Suprapubic skin (tissue), 4 donors: ENCODE measurements at regions not wholly inside any gene's neighbourhood (a gene's known extent, or its start where the extent isn't known, plus 50 kb on each side); places are given as distances from the start of the nearest gene placed in this dataset.

Experiments used
- CTCF ChIP-seq, 2 donors: fragments of 200-600 bp in 1 of 2; fragments of 450-650 bp in 1 of 2; sonication (generic) in 1 of 2; IDR thresholded peaks; one replicate each; pipeline ENCODE4 v1.5.1; 2016 to 2019; ENCODE audit warnings: antibody characterized with exemption in 2 of 2, mild to moderate bottlenecking in 1 of 2, moderate library complexity in 1 of 2
- EP300 ChIP-seq: sonication (generic); formaldehyde crosslinking; IDR thresholded peaks from one replicate; pipeline ENCODE4 v1.6.1; 2017; ENCODE audit warnings: antibody characterized with exemption
- POLR2A ChIP-seq, 2 donors: fragments of 450-650 bp; IDR thresholded peaks; one replicate each; pipeline ENCODE4 v1.6.1; 2017; ENCODE audit warnings: antibody characterized with exemption in 2 of 2, mild to moderate bottlenecking in 2 of 2, moderate library complexity in 2 of 2
- POLR2AphosphoS5 ChIP-seq, 3 donors: sonication (generic); formaldehyde crosslinking; IDR thresholded peaks; one replicate each; pipeline ENCODE4 v1.6.1; 2017; ENCODE audit warnings: antibody characterized with exemption in 3 of 3

GRCh38 chr13:80477661-80478443 is 136.9 kb upstream of the SPRY2 start:
- no peak for TF ChIP-seq POLR2A (IDR thresholded peaks at IDR 0.05)
- no peak for TF ChIP-seq CTCF (IDR thresholded peaks at IDR 0.05)
- no peak for TF ChIP-seq POLR2AphosphoS5 (IDR thresholded peaks at IDR 0.05)
- no peak for TF ChIP-seq EP300
